ENCODE measurements at regions not wholly inside any gene's neighbourhood (a gene's known extent, or its start where the extent isn't known, plus 50 kb on each side); places are given as distances from the start of the nearest gene placed in this dataset.

GRCh38 chr1:95383111-95383510 lies 149.1 kb downstream of the RWDD3 start:
- Histone ChIP-seq H3K27ac (replicated peaks in 1 of 4) (no peak overlapping the region), H3K4me3 (no peak overlapping the region), H3K27me3 (no peaks in the 10 kb centered on the region), H3K36me3 (no peaks in the 10 kb centered on the region), H3K9me3 (no peaks in the 10 kb centered on the region), H3K4me1 (no peaks in the 10 kb centered on the region)
- no peak for DNase-seq (ENCODE audit: extremely low spot score)
- intact Hi-C loops (cut with DNase I), result no loop called here
- TF ChIP-seq EP300 (IDR thresholded peaks at IDR 0.05), result no peak
- TF ChIP-seq POLR2AphosphoS5 (IDR thresholded peaks at IDR 0.05), result no peak
- no peak for TF ChIP-seq CTCF (IDR thresholded peaks at IDR 0.05)
- no peak for TF ChIP-seq POLR2A (IDR thresholded peaks at IDR 0.05; ENCODE audit: low read depth)
- 68% methylated on average over 5 of the region's 5 CpGs for WGBS

- no peak for DNase-seq (ENCODE audit: extremely low spot score)
- H3K27me3 ChIP-seq, result no peaks in the 10 kb centered on the region
- no peaks in the 10 kb centered on the region for H3K36me3 ChIP-seq
- H3K4me3 ChIP-seq, result no peak overlapping the region
- H3K9me3 ChIP-seq, result no peaks in the 10 kb centered on the region
- no peak overlapping the region for H3K27ac ChIP-seq (replicated peaks in 1 of 4)
- no peaks in the 10 kb centered on the region for H3K4me1 ChIP-seq
- no peak for TF ChIP-seq POLR2A (IDR thresholded peaks at IDR 0.05; ENCODE audit: low read depth)
- no peak for TF ChIP-seq POLR2AphosphoS5 (IDR thresholded peaks at IDR 0.05)
- TF ChIP-seq EP300 (IDR thresholded peaks at IDR 0.05), result no peak
- no peak for TF ChIP-seq CTCF (IDR thresholded peaks at IDR 0.05)
- intact Hi-C loops (cut with DNase I), result no loop called here
- 22% methylated on average over 3 of the region's 3 CpGs for WGBS
Observed at GRCh38 chr1:95384567-95384966, 150.6 kb downstream of the RWDD3 start.

GRCh38 chr1:95386371-95386770 lies 152.4 kb downstream of the RWDD3 start:
- Histone ChIP-seq H3K4me3 (no peak overlapping the region), H3K36me3 (no peaks in the 10 kb centered on the region), H3K27me3 (no peaks in the 10 kb centered on the region), H3K9me3 (no peaks in the 10 kb centered on the region), H3K27ac (replicated peaks in 1 of 4) (no peak overlapping the region), H3K4me1 (no peaks in the 10 kb centered on the region)
- no peak for TF ChIP-seq EP300 (IDR thresholded peaks at IDR 0.05)
- TF ChIP-seq POLR2AphosphoS5 (IDR thresholded peaks at IDR 0.05), result no peak
- no peak for TF ChIP-seq CTCF (IDR thresholded peaks at IDR 0.05)
- TF ChIP-seq POLR2A (IDR thresholded peaks at IDR 0.05; ENCODE audit: low read depth), result no peak
- no peak for DNase-seq (ENCODE audit: extremely low spot score)
- intact Hi-C loops (cut with DNase I), result no loop called here
- 21% methylated on average over 1 of the region's 1 CpG for WGBS

- 79% methylated on average over 5 of the region's 5 CpGs for WGBS
- no peak for TF ChIP-seq POLR2AphosphoS5 (IDR thresholded peaks at IDR 0.05)
- no peak for TF ChIP-seq POLR2A (IDR thresholded peaks at IDR 0.05; ENCODE audit: low read depth)
- TF ChIP-seq CTCF (IDR thresholded peaks at IDR 0.05), result no peak
- no peak for TF ChIP-seq EP300 (IDR thresholded peaks at IDR 0.05)
- intact Hi-C loops (cut with DNase I), result no loop called here
- no peak for DNase-seq (ENCODE audit: extremely low spot score)
- H3K4me1 ChIP-seq, result no peaks in the 10 kb centered on the region
- no peak overlapping the region for H3K4me3 ChIP-seq
- H3K36me3 ChIP-seq, result no peaks in the 10 kb centered on the region
- H3K27ac ChIP-seq (replicated peaks in 1 of 4), result no peak overlapping the region
- no peaks in the 10 kb centered on the region for H3K27me3 ChIP-seq
- H3K9me3 ChIP-seq, result no peaks in the 10 kb centered on the region
Observed at GRCh38 chr1:95386915-95387314, 152.9 kb downstream of the RWDD3 start.

- WGBS, result 62% methylated on average over 3 of the region's 3 CpGs
- H3K4me3 ChIP-seq, result no peak overlapping the region
- TF ChIP-seq POLR2AphosphoS5 (IDR thresholded peaks at IDR 0.05) (no peak), EP300 (IDR thresholded peaks at IDR 0.05) (no peak), CTCF (IDR thresholded peaks at IDR 0.05) (no peak), POLR2A (IDR thresholded peaks at IDR 0.05; ENCODE audit: low read depth) (no peak)
- H3K36me3 ChIP-seq, result no peaks in the 10 kb centered on the region
- H3K4me1 ChIP-seq, result no peaks in the 10 kb centered on the region
- no peak for DNase-seq (ENCODE audit: extremely low spot score)
- no peaks in the 10 kb centered on the region for H3K9me3 ChIP-seq
- H3K27ac ChIP-seq (replicated peaks in 1 of 4), result no peak overlapping the region
- H3K27me3 ChIP-seq, result no peaks in the 10 kb centered on the region
- intact Hi-C loops (cut with DNase I), result no loop called here
Observed at GRCh38 chr1:95388031-95388430, 154.0 kb downstream of the RWDD3 start.
